SH-SY5Y (cell line): ENCODE measurements at regions not wholly inside any gene's neighbourhood (a gene's known extent, or its start where the extent isn't known, plus 50 kb on each side); places are given as distances from the start of the nearest gene placed in this dataset.

ENCODE experiments used
- GATA2 ChIP-seq: IDR thresholded peaks from 2 replicates; pipeline ENCODE4 v1.6.1; 2011; ENCODE audit warnings: mild to moderate bottlenecking, low read depth, low read length
- GATA3 ChIP-seq: IDR thresholded peaks from 2 replicates; pipeline ENCODE4 v1.6.1; 2011; ENCODE audit warnings: low read depth, mild to moderate bottlenecking, low read length, moderate library complexity

- TF ChIP-seq GATA3 (no peak), GATA2 (no peak)
Observed at GRCh38 chr5:167442922-167443321, 848.5 kb upstream of the WWC1 start.

GRCh38 chr5:167447466-167448375, 843.7 kb upstream of the WWC1 start:
- no peak for TF ChIP-seq GATA3
- TF ChIP-seq GATA2: peak; percentile 40; the same call in 1 of the 2 replicates

DNA sequence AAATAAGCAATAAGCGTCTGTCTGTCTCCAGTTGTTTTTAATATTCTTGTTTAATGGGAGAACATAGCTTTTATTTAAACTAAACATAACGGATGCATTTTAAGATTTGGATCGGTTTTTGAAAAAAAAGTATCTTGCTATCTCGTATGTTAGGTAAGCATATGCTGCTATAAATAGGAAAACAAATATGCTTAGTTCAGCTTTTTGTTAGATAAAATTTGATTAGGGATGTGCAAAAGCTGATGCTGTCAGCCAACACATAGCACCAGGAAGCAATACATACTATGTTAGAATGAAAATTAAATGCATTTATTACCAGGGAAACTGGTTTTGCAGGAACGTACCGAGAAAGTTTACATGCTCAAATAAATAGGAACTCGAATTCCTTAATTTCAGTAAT, 843.1 kb upstream of the WWC1 start:
- TF ChIP-seq GATA3 (no peak), GATA2 (no peak)

GRCh38 chr5:167451076-167451475, 840.4 kb upstream of the WWC1 start:
- TF ChIP-seq GATA2: no peak
- no peak for TF ChIP-seq GATA3

- TF ChIP-seq GATA3 (no peak), GATA2 (no peak)
Observed at GRCh38 chr5:167452136-167452535, 839.3 kb upstream of the WWC1 start.

DNA sequence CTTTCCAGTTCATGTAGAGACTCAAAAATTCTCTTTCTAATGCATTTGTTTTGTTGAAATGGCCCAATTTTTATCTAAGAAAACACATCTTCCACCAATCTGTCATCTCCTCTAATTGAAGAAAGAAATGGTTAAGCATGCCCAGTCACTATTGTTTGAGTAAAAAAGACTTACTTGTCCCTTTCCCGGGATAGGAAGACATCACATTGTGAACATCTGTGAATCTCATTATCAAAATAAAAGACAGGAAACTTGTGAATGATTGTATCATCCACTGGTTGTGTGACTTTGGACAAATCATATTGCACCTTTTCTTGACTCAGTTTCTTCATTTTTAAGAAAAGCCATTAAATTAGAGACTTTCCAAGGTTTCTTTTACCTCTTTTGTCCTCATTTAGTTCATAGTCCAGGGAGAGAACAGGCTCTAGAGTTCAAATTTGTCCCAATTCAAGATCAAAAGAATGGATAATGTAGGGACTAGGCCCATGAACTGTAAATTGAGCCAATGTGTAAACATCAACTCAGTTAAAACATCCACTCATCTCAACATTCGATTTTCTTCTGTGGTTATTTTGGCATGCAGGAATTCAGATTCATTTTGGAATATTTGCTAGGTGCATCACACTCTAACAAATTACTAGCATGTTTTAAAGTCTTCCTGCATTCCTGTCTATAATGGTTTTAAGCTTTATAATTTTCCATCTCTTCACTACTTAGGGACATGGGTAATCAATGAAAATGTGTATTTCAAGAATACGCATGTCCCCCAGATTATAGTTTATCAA, 838.0 kb upstream of the WWC1 start:
- TF ChIP-seq GATA3: no peak
- TF ChIP-seq GATA2: no peak

DNA sequence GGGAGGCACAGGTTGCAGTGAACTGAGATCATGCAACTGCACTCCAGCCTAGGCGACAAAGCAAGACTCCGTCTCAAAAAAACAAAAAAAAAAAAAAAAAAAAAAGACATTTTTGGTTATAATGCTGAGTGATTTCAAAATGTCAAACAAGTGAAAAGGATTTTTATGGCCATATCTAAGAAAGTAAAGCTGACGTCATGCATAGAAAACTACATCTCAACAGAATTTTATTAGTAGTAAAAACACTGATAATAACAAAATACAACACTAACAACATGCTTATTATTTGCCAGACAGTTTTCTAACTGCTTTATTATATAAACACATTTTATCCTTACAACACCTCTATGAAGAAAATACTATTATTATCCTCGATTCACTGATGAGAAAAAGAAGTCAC, 833.0 kb upstream of the WWC1 start:
- TF ChIP-seq GATA3 (no peak), GATA2 (no peak)

DNA sequence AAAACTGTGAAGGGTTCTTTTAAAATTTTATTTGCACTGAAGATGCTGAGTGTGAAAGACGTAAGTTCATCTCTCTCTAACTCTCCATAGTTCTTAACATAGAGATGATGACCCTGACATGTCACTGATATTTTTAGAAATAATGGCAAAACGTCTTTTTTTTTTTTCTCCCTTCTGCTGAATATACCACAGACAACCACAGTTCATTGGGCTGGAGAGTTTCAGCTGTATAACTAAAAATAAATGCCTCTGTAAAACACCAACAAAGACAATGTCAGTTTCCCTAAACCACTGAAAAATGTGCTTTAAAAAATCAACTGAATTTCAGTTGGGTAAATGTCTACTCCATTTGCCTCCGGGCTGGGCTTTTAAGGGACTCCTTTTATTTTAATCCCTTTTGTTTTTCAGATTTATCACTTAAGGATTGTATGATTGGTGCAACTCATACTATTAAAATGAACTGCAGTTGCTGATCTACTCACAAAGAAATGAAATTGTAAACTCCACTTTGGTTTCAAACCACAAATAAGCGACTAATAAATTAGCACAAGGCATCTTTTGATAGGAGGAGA, 830.9 kb upstream of the WWC1 start:
- TF ChIP-seq GATA3: no peak
- no peak for TF ChIP-seq GATA2

DNA sequence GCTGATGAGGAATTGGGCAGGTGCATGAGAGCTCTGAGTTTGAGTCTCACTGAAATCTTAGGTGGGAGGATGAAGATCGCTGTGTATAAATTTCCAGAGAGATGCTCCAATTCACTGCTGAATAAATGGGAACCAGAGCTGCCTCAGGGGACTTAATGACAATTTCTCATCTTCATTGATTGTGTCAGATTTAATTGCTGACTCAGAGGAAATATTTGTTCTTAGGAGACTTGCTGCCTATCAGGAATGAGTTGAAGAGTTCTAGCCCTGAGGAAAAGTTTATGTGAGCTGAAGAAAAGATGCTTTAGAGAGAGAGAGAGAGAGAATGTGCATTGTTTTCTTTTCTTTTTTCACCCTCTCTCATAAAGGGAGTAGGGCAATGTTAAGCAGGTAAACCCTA, 827.5 kb upstream of the WWC1 start:
- TF ChIP-seq GATA2 (no peak), GATA3 (no peak)

GRCh38 chr5:167466992-167467391, 824.5 kb upstream of the WWC1 start:
- TF ChIP-seq GATA3 (no peak), GATA2 (no peak)

DNA sequence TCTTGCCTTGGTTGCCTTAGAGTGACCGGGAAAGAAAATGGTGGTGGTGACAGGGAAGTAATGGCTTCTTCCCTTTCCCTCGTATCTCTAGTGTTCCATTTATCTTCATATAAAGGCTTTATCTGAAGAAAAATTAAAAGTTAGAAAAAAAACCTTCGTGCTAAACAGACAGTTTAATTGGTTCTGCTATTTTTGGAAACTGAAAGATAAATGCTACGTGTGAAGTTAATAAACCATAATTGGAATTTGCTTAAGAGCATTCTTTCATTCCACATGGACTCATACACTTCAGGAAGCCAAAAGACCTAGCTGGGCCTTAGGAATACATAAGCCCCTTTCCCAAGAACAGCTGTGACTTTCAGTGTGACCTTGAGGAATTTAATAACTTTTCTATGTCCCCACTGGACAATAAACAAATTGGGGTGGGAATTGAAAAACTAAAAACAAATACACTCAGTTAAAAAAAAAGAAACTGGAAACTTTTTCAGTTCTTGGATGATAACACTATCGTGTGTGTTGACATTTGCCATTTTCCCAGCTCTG, 818.8 kb upstream of the WWC1 start:
- TF ChIP-seq GATA2 (no peak), GATA3 (no peak)

DNA sequence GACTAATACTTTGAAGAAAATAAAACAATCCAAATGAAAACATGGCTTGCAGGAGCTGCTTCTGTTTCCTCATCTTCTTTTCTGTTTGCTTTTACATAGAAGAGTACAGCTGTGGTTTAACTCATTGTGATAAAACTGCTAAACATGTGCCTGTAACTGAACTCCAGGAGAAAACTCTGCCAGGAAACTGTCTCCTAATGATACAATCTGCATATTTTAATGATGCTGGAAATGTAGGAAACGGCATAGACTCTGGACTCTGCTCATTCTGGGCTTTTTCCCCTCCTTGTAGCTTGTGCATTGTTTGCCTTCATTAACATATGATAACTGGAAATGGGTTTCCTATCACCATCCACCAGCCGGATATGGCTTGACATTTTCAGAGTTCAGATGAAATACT, 813.3 kb upstream of the WWC1 start:
- TF ChIP-seq GATA3 (no peak), GATA2 (no peak)

DNA sequence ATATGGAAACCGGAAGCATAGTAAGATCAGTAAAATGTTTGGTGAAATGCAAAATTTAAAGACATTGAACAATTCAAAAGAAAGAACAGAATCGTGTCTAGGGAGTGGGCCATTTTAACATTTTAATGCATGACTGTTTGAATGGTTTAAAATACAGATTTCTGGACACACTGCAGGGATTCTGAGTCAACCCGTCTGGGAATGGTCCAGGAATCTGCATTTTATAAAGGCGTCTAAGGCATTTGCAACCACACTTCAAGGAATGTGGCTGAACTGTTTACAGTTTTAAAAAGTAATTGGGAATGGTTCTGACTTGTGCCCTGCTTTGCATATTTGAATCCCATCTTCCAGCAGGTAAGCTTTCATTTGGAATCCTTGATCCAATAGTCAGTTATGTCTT, 811.7 kb upstream of the WWC1 start:
- TF ChIP-seq GATA2 (no peak), GATA3 (no peak)

DNA sequence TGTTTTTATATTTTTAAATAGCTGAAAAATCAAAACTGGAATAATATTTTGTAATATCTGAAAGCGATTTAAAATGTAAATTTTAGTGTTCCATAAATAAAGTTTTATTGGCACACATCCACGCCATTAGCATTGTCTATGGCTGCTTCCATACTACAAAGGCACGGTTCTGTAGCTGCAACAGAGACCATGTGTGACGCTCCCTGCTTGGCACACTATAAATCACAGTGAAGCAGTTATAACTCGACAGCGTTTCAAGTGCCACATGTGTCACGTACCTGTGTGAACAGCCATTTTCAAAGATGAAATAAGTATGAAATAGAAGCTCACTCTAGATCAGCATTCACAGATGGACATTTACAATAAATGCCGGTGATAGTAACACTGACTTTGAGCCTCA, 810.1 kb upstream of the WWC1 start:
- no peak for TF ChIP-seq GATA3
- no peak for TF ChIP-seq GATA2
